OCI-LY1 (cell line): ENCODE measurements at regions not wholly inside any gene's neighbourhood (a gene's known extent, or its start where the extent isn't known, plus 50 kb on each side); places are given as distances from the start of the nearest gene placed in this dataset.

Experiments used
- H2AFZ ChIP-seq: fragments of 200-600 bp; sonication (generic), shearing (Covaris generic); 2 replicates; pipeline ENCODE4 v1.6.0; 2014; ENCODE audit warnings: antibody characterized with exemption, mild to moderate bottlenecking, low read length
- H3F3A ChIP-seq: fragments of 200-600 bp; sonication (generic), shearing (Covaris generic); 2 replicates; pipeline ENCODE4 v1.6.0; 2014; ENCODE audit warnings: mild to moderate bottlenecking, antibody characterized with exemption, low read length, moderate library complexity; ENCODE audit not compliant: insufficient read depth
- H3K27ac ChIP-seq: fragments of 200-600 bp; sonication (generic); 2 replicates; pipeline ENCODE4 v1.5.1; 2014; ENCODE audit warnings: low read length, mixed run types, mild to moderate bottlenecking, low read depth; ENCODE audit not compliant: poor library complexity, severe bottlenecking
- H3K27me3 ChIP-seq: fragments of 200-600 bp; sonication (generic); 2 replicates; pipeline ENCODE4 v1.6.0; 2014; ENCODE audit warnings: antibody characterized with exemption, mild to moderate bottlenecking, low read length, moderate library complexity; ENCODE audit not compliant: insufficient read depth
- H3K36me3 ChIP-seq: fragments of 200-600 bp; sonication (generic); 2 replicates; pipeline ENCODE4 v1.6.1; 2014; ENCODE audit warnings: mild to moderate bottlenecking, antibody characterized with exemption, low read length, moderate library complexity, mixed read lengths; ENCODE audit not compliant: insufficient read depth
- H3K4me1 ChIP-seq: fragments of 200-600 bp; sonication (generic); 2 replicates; pipeline ENCODE4 v1.5.1; 2014; ENCODE audit warnings: mild to moderate bottlenecking, low read length, moderate library complexity; ENCODE audit not compliant: insufficient read depth, severe bottlenecking
- H3K4me2 ChIP-seq: fragments of 200-600 bp; sonication (generic), shearing (Covaris generic); 2 replicates; pipeline ENCODE4 v1.6.1; 2014; ENCODE audit warnings: low read length
- H3K4me3 ChIP-seq: fragments of 200-600 bp; sonication (generic); 2 replicates; pipeline ENCODE4 v1.5.1; 2014; ENCODE audit warnings: low read length, low read depth, mild to moderate bottlenecking, mixed read lengths; ENCODE audit not compliant: poor library complexity, severe bottlenecking
- H3K79me2 ChIP-seq: fragments of 200-600 bp; shearing (Covaris generic); 2 replicates; pipeline ENCODE4 v1.6.1; 2016; ENCODE audit warnings: mixed run types, low read length, mixed read lengths; ENCODE audit not compliant: insufficient read depth
- H3K9ac ChIP-seq: fragments of 200-600 bp; sonication (generic), shearing (Covaris generic); 2 replicates; pipeline ENCODE4 v1.6.1; 2014; ENCODE audit warnings: mild to moderate bottlenecking, low read length, mixed read lengths
- H3K9me2 ChIP-seq: fragments of 200-600 bp; sonication (generic), shearing (Covaris generic); 2 replicates; pipeline ENCODE4 v1.6.1; 2014; ENCODE audit warnings: low read depth, mild to moderate bottlenecking, low read length, mixed read lengths
- H3K9me3 ChIP-seq: fragments of 200-600 bp; shearing (Covaris generic); 2 replicates; pipeline ENCODE4 v1.6.1; 2014; ENCODE audit warnings: low read length, mixed read lengths
- H4K20me1 ChIP-seq: fragments of 200-600 bp; sonication (generic), shearing (Covaris generic); 2 replicates; pipeline ENCODE4 v1.6.0; 2016; ENCODE audit warnings: mild to moderate bottlenecking, low read length; ENCODE audit not compliant: insufficient read depth
- EZH2 ChIP-seq: fragments of 200-600 bp; sonication (generic), shearing (Covaris generic); IDR thresholded peaks from 2 replicates; pipeline ENCODE4 v1.8.0; 2017; ENCODE audit warnings: borderline replicate concordance, mixed run types, mild to moderate bottlenecking, antibody characterized with exemption, low read length, moderate library complexity, mixed read lengths
- TF ChIP-seq, protein P1 (sequence below): fragments of 200-600 bp; sonication (generic), shearing (Covaris generic); IDR thresholded peaks from 2 replicates; pipeline ENCODE4 v1.5.1; 2017; ENCODE audit warnings: mild to moderate bottlenecking, antibody characterized with exemption, low read length, moderate library complexity, mixed read lengths

GRCh38 chr20:60840971-60841370, 411.1 kb upstream of the CDH4 start:
- no peak overlapping the region for H3K9ac ChIP-seq
- no peaks in the 10 kb centered on the region for H3F3A ChIP-seq
- H3K27me3 ChIP-seq, result no peaks in the 10 kb centered on the region
- no peaks in the 10 kb centered on the region for H3K36me3 ChIP-seq
- no peaks in the 10 kb centered on the region for H3K79me2 ChIP-seq
- H3K4me2 ChIP-seq, result no peak overlapping the region
- H3K27ac ChIP-seq, result no peak overlapping the region
- H3K4me1 ChIP-seq, result no peaks in the 10 kb centered on the region
- H3K4me3 ChIP-seq, result no peak overlapping the region
- TF ChIP-seq, protein P1, sequence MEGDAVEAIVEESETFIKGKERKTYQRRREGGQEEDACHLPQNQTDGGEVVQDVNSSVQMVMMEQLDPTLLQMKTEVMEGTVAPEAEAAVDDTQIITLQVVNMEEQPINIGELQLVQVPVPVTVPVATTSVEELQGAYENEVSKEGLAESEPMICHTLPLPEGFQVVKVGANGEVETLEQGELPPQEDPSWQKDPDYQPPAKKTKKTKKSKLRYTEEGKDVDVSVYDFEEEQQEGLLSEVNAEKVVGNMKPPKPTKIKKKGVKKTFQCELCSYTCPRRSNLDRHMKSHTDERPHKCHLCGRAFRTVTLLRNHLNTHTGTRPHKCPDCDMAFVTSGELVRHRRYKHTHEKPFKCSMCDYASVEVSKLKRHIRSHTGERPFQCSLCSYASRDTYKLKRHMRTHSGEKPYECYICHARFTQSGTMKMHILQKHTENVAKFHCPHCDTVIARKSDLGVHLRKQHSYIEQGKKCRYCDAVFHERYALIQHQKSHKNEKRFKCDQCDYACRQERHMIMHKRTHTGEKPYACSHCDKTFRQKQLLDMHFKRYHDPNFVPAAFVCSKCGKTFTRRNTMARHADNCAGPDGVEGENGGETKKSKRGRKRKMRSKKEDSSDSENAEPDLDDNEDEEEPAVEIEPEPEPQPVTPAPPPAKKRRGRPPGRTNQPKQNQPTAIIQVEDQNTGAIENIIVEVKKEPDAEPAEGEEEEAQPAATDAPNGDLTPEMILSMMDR, result no peak
- H4K20me1 ChIP-seq, result no peaks in the 10 kb centered on the region
- H3K9me3 ChIP-seq, result no peaks in the 10 kb centered on the region
- no peaks in the 10 kb centered on the region for H3K9me2 ChIP-seq
- H2AFZ ChIP-seq, result no peak overlapping the region

DNA sequence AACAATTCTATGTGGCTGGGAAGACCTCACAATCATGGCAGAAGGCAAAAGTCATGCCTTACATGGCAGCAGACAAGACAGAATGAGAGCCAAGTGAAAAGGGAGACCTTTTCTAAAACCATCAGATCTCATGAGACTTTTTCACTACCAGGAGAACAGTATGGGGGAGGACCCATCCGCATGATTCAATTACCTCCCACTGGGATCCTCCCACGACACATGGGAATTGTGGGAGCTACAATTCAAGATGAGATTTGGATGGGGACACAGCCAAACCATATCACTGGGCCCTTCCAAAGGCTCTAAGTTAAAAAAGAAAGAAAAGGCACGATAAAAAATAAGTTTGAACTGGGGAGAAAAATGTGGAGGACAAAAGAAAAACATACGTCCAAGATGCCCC, 406.9 kb upstream of the CDH4 start:
- Histone ChIP-seq H3K27ac (no peak overlapping the region), H3K79me2 (no peaks in the 10 kb centered on the region), H3K4me3 (no peak overlapping the region), H3K36me3 (no peaks in the 10 kb centered on the region), H3K4me1 (no peaks in the 10 kb centered on the region), H3F3A (no peaks in the 10 kb centered on the region), H2AFZ (no peak overlapping the region), H3K9me2 (no peaks in the 10 kb centered on the region), H3K9me3 (no peaks in the 10 kb centered on the region), H3K27me3 (no peaks in the 10 kb centered on the region), H3K9ac (no peak overlapping the region), H3K4me2 (no peak overlapping the region), H4K20me1 (no peaks in the 10 kb centered on the region)
- TF ChIP-seq, protein P1, result no peak
- no peak for TF ChIP-seq EZH2

GRCh38 chr20:60851826-60852704, 400.0 kb upstream of the CDH4 start:
- Histone ChIP-seq H2AFZ (no peak overlapping the region), H3K9ac (no peak overlapping the region), H3K9me2 (no peaks in the 10 kb centered on the region), H3K79me2 (no peaks in the 10 kb centered on the region), H3K27ac (no peak overlapping the region), H3K9me3 (no peaks in the 10 kb centered on the region), H3K4me3 (no peak overlapping the region), H3K27me3 (no peaks in the 10 kb centered on the region), H4K20me1 (no peaks in the 10 kb centered on the region), H3F3A (no peaks in the 10 kb centered on the region), H3K4me1 (no peaks in the 10 kb centered on the region), H3K36me3 (no peaks in the 10 kb centered on the region), H3K4me2 (no peak overlapping the region)
- TF ChIP-seq, protein P1, result peak; percentile 62
- no peak for TF ChIP-seq EZH2
